B cell (primary cell): ENCODE measurements at regions not wholly inside any gene's neighbourhood (a gene's known extent, or its start where the extent isn't known, plus 50 kb on each side); places are given as distances from the start of the nearest gene placed in this dataset.

Experiments used
- ATAC-seq: fragments of 200-7000 bp; cut with Tn5 transposase; one replicate; pipeline ENCODE4 v1.10.0; 2021; ENCODE audit warnings: low read depth, mild to moderate bottlenecking, moderate number of reproducible peaks, moderate library complexity
- CTCF ChIA-PET: fragments of 350-600 bp; sonication (Branson Sonifier 250); formaldehyde crosslinking; loops from one replicate; lab custom pipeline; 2021; ENCODE audit warnings: antibody characterized with exemption, inconsistent platforms; lab: Charles Lee
- POLR2A ChIA-PET: fragments of 350-600 bp; sonication (Branson Sonifier 250); formaldehyde crosslinking; loops from one replicate; lab custom pipeline; 2021; ENCODE audit warnings: antibody characterized with exemption; lab: Charles Lee
- DNase-seq: peaks from one replicate; pipeline ENCODE4 v3.0.0; 2013
- H2AFZ ChIP-seq: 2 replicates; pipeline ENCODE4 v1.6.1; 2012; ENCODE audit warnings: mild to moderate bottlenecking, low read depth, low read length; ENCODE audit not compliant: insufficient read depth, poor library complexity, severe bottlenecking
- H3K27ac ChIP-seq, 2 donors: 1 replicate in 1 of 2; 2 replicates in 1 of 2; pipeline ENCODE4 v1.5.1; 2012 to 2013; ENCODE audit warnings: low read length in 2 of 2, mild to moderate bottlenecking in 2 of 2, moderate library complexity in 1 of 2
- H3K27me3 ChIP-seq, 4 experiments: fragments of 200-600 bp in 1 of 4; sonication (generic) in 1 of 4; replicated peaks in 1 of 4; 1 replicate in 2 of 4; 2 replicates in 2 of 4; pipeline versions ENCODE4 v1.6.1 to v1.7.0; 2013 to 2016; ENCODE audit warnings: low read length in 3 of 4, mild to moderate bottlenecking in 2 of 4, mixed read lengths in 1 of 4, moderate library complexity in 1 of 4; ENCODE audit not compliant: insufficient read depth in 4 of 4, control insufficient read depth in 3 of 4; ENCODE audit errors: control extremely low read depth in 1 of 4
- H3K36me3 ChIP-seq, 2 experiments: replicated peaks in 1 of 2; 1 replicate in 1 of 2; 2 replicates in 1 of 2; pipeline versions ENCODE4 v1.6.1 to v1.7.1; 2013; ENCODE audit warnings: low read length in 1 of 2; ENCODE audit not compliant: insufficient read depth in 2 of 2, control insufficient read depth in 1 of 2; ENCODE audit errors: control extremely low read depth in 1 of 2, extremely low read depth in 1 of 2
- H3K4me1 ChIP-seq, 2 donors: fragments of 200-600 bp in 1 of 2; sonication (generic) in 1 of 2; 1 replicate in 1 of 2; 2 replicates in 1 of 2; pipeline versions ENCODE4 v1.5.1 to v1.6.1; 2013 to 2017; ENCODE audit warnings: low read length in 2 of 2; ENCODE audit not compliant: control insufficient read depth in 2 of 2, insufficient read depth in 2 of 2
- H3K4me2 ChIP-seq: replicated peaks from 2 replicates; pipeline ENCODE3; 2012; ENCODE audit warnings: mild to moderate bottlenecking, low read depth, low read length; ENCODE audit not compliant: poor library complexity, severe bottlenecking
- H3K4me3 ChIP-seq, 5 experiments: fragments of 200-600 bp in 1 of 5; sonication (generic) in 1 of 5; 1 replicate in 3 of 5; 2 replicates in 2 of 5; pipeline versions ENCODE4 v1.5.1 to v1.7.0; 2011 to 2016; ENCODE audit warnings: low read length in 4 of 5, mild to moderate bottlenecking in 4 of 5, low read depth in 2 of 5, control low read depth in 1 of 5, moderate library complexity in 1 of 5; ENCODE audit not compliant: insufficient read depth in 1 of 5; ENCODE audit errors: control extremely low read depth in 1 of 5, extremely low read depth in 1 of 5
- H3K79me2 ChIP-seq: fragments of 200-600 bp; sonication (generic); one replicate; pipeline ENCODE4 v1.6.0; 2016; ENCODE audit warnings: low read length; ENCODE audit not compliant: control insufficient read depth, insufficient read depth
- H3K9ac ChIP-seq: fragments of 200-600 bp; sonication (generic); 2 replicates; pipeline ENCODE4 v1.6.1; 2017; ENCODE audit warnings: mild to moderate bottlenecking, low read length, moderate library complexity
- H3K9me3 ChIP-seq, 3 donors: one replicate each; pipeline versions ENCODE4 v1.6.1 to v1.7.1; 2013; ENCODE audit warnings: low read length in 2 of 3; ENCODE audit not compliant: control insufficient read depth in 2 of 3, insufficient read depth in 1 of 3; ENCODE audit errors: control extremely low read depth in 1 of 3
- H4K20me1 ChIP-seq: 2 replicates; pipeline ENCODE4 v1.6.0; 2012; ENCODE audit warnings: mild to moderate bottlenecking, low read length; ENCODE audit not compliant: insufficient read depth, control insufficient read depth, poor library complexity, severe bottlenecking
- H3K27ac Mint-ChIP-seq: one replicate; pipeline ENCODE4 v1.8.0; 2021; ENCODE audit warnings: mixed read lengths
- H3K27me3 Mint-ChIP-seq: one replicate; pipeline ENCODE4 v1.8.0; 2021; ENCODE audit warnings: mixed read lengths
- H3K4me1 Mint-ChIP-seq: one replicate; pipeline ENCODE4 v1.8.0; 2021; ENCODE audit warnings: mixed read lengths
- H3K4me3 Mint-ChIP-seq: one replicate; pipeline ENCODE4 v1.8.0; 2021; ENCODE audit warnings: mixed read lengths
- H3K9me3 Mint-ChIP-seq: one replicate; pipeline ENCODE4 v1.8.0; 2022; ENCODE audit warnings: mixed read lengths; ENCODE audit not compliant: insufficient read depth
- EZH2 ChIP-seq: IDR thresholded peaks from 2 replicates; pipeline ENCODE4 v1.6.1; 2012; ENCODE audit warnings: borderline replicate concordance, low read depth, mild to moderate bottlenecking, moderate library complexity, low read length; ENCODE audit not compliant: insufficient read depth, poor library complexity, severe bottlenecking
- WGBS: methylation state at CpG from one replicate; pipeline ENCODE4 v1.1.5; 2013; ENCODE audit warnings: missing lambda C conversion rate; ENCODE audit not compliant: insufficient coverage; 5-methylcytosine and 5-hydroxymethylcytosine counted together
- intact Hi-C: fragments of 100-400 bp; cut with micrococcal nuclease; formaldehyde crosslinking; loops from one replicate; pipeline ENCODE4 v1.10.0; 2022
- TF ChIP-seq, protein P1 (sequence below): fragments of 200-600 bp; IDR thresholded peaks from one replicate; pipeline ENCODE4 v1.8.0; 2022; ENCODE audit warnings: antibody characterized with exemption, mild to moderate bottlenecking

DNA sequence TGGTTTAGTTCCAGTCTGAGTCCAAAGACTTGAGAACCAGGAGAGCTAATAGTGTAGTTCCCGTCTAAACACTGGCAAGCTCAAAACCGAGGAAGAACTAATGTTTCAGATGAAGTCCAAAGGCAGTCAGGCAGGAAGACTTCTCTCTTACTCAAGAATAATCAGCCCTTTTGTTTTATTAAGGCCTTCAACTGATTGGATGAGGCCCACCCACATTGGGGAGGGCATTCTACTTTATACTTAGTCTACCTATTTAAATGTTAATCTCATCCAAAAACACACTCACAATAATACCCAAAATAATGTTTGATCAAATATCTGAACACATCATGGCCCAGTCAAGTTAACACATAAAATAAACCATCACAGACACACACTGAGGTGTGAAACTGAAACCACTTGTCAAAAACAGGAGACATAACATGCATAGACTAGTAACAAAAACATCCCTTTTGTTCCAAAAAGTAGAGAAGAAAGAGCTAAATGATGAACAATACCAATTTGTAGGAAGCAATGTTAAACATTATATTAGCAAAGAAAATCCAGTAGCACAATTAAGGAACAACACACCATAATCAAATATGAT lies 50.2 kb upstream of the SENP6 start:
- Mint-ChIP-seq H3K4me3 (no peak overlapping the region), H3K9me3 (peaks cover 2% of the 10 kb centered on the region), H3K4me1 (no peaks in the 10 kb centered on the region), H3K27me3 (no peaks in the 10 kb centered on the region), H3K27ac (no peak overlapping the region)
- H3K79me2 ChIP-seq: no peaks in the 10 kb centered on the region
- intact Hi-C loops: no loop called here
- no peaks in the 10 kb centered on the region for H3K36me3 ChIP-seq
- WGBS: 71% methylated on average over 1 of the region's 2 CpGs
- no peak overlapping the region for H2AFZ ChIP-seq
- H3K9me3 ChIP-seq: no peaks in the 10 kb centered on the region
- POLR2A ChIA-PET: interaction anchor here (0.7 kb wide), 1 partner anchor 23 kb away, joined by 10 read pairs; no protein-coding TSS in a partner anchor
- no peak for ATAC-seq
- DNase-seq: no peak
- H3K27me3 ChIP-seq: no peaks in the 10 kb centered on the region
- no peaks in the 10 kb centered on the region for H3K4me1 ChIP-seq
- H3K9ac ChIP-seq: no peak overlapping the region
- no peak overlapping the region for H3K27ac ChIP-seq
- no peak overlapping the region for H3K4me2 ChIP-seq
- CTCF ChIA-PET: interaction anchor here (1.4 kb wide), 1 partner anchor 285 kb away, joined by 3 read pairs; no protein-coding TSS in a partner anchor
- H3K4me3 ChIP-seq: no peak overlapping the region
- TF ChIP-seq EZH2: no peak
- TF ChIP-seq, protein P1, sequence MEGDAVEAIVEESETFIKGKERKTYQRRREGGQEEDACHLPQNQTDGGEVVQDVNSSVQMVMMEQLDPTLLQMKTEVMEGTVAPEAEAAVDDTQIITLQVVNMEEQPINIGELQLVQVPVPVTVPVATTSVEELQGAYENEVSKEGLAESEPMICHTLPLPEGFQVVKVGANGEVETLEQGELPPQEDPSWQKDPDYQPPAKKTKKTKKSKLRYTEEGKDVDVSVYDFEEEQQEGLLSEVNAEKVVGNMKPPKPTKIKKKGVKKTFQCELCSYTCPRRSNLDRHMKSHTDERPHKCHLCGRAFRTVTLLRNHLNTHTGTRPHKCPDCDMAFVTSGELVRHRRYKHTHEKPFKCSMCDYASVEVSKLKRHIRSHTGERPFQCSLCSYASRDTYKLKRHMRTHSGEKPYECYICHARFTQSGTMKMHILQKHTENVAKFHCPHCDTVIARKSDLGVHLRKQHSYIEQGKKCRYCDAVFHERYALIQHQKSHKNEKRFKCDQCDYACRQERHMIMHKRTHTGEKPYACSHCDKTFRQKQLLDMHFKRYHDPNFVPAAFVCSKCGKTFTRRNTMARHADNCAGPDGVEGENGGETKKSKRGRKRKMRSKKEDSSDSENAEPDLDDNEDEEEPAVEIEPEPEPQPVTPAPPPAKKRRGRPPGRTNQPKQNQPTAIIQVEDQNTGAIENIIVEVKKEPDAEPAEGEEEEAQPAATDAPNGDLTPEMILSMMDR: no peak
- H4K20me1 ChIP-seq: no peaks in the 10 kb centered on the region
